GM23338 (cell line): ENCODE measurements at regions not wholly inside any gene's neighbourhood (a gene's known extent, or its start where the extent isn't known, plus 50 kb on each side); places are given as distances from the start of the nearest gene placed in this dataset.

Experiments used
- ATAC-seq: fragments of 200-7000 bp; cut with Tn5 transposase; 3 replicates; pipeline ENCODE4 v1.9.1; 2020
- DNase-seq: peaks from one replicate; pipeline ENCODE4 v3.0.0-alpha.2; 2015; ENCODE audit warnings: low spot score
- H2AFZ ChIP-seq: fragments of 200-600 bp; sonication (generic); 2 replicates; pipeline ENCODE4 v1.8.0; 2016; ENCODE audit warnings: antibody characterized with exemption, mild to moderate bottlenecking, moderate library complexity
- H3F3A ChIP-seq: fragments of 200-600 bp; sonication (generic); replicated peaks from 2 replicates; pipeline ENCODE4 v1.8.0; 2017; ENCODE audit warnings: antibody characterized with exemption, mixed run types, low read depth
- H3K27ac ChIP-seq: fragments of 200-600 bp; sonication (generic); 2 replicates; pipeline ENCODE4 v1.6.1; 2016; ENCODE audit warnings: low read depth
- H3K27me3 ChIP-seq: fragments of 200-600 bp; sonication (generic); 2 replicates; pipeline ENCODE4 v1.8.0; 2016; ENCODE audit warnings: mild to moderate bottlenecking, mixed run types, moderate library complexity; ENCODE audit not compliant: insufficient read depth
- H3K36me3 ChIP-seq: fragments of 200-600 bp; sonication (generic); 2 replicates; pipeline ENCODE4 v1.8.0; 2016; ENCODE audit warnings: mild to moderate bottlenecking; ENCODE audit not compliant: insufficient read depth
- H3K4me1 ChIP-seq: fragments of 200-600 bp; sonication (generic); 2 replicates; pipeline ENCODE4 v1.8.0; 2016; ENCODE audit warnings: mild to moderate bottlenecking, moderate library complexity; ENCODE audit not compliant: insufficient read depth
- H3K4me2 ChIP-seq: fragments of 200-600 bp; sonication (generic); 2 replicates; pipeline ENCODE4 v1.7.1; 2017; ENCODE audit warnings: mixed run types
- H3K4me3 ChIP-seq: fragments of 200-600 bp; sonication (generic); 2 replicates; pipeline ENCODE4 v1.6.1; 2016; ENCODE audit warnings: mixed run types
- H3K79me2 ChIP-seq: fragments of 200-600 bp; sonication (generic); replicated peaks from 2 replicates; pipeline ENCODE4 v1.8.0; 2017; ENCODE audit warnings: mild to moderate bottlenecking; ENCODE audit not compliant: insufficient read depth
- H3K9me2 ChIP-seq: fragments of 200-600 bp; sonication (generic); 2 replicates; pipeline ENCODE4 v1.8.0; 2017; ENCODE audit not compliant: insufficient read depth
- H4K20me1 ChIP-seq: fragments of 200-600 bp; sonication (generic); replicated peaks from 2 replicates; pipeline ENCODE4 v1.8.0; 2017; ENCODE audit warnings: mild to moderate bottlenecking; ENCODE audit not compliant: insufficient read depth
- H3K27ac Mint-ChIP-seq: 2 replicates; pipeline ENCODE4 v1.8.0; 2020; ENCODE audit warnings: inconsistent platforms, mild to moderate bottlenecking, moderate library complexity, mixed read lengths
- H3K27me3 Mint-ChIP-seq: 3 replicates; pipeline ENCODE4 v1.8.0; 2022; ENCODE audit warnings: low read depth, mild to moderate bottlenecking, moderate library complexity, mixed read lengths, inconsistent platforms; ENCODE audit not compliant: insufficient read depth, poor library complexity
- H3K36me3 Mint-ChIP-seq: 3 replicates; pipeline ENCODE4 v1.8.0; 2021; ENCODE audit warnings: low read depth, mild to moderate bottlenecking, inconsistent platforms, moderate library complexity, mixed read lengths
- H3K4me1 Mint-ChIP-seq: 3 replicates; pipeline ENCODE4 v1.8.0; 2020; ENCODE audit warnings: mild to moderate bottlenecking, inconsistent platforms, mixed read lengths
- H3K4me3 Mint-ChIP-seq: 3 replicates; pipeline ENCODE4 v1.8.0; 2021; ENCODE audit warnings: moderate library complexity, mild to moderate bottlenecking, inconsistent platforms, mixed read lengths
- H3K9me3 Mint-ChIP-seq: 3 replicates; pipeline ENCODE4 v1.8.0; 2020; ENCODE audit warnings: moderate library complexity, mild to moderate bottlenecking, inconsistent platforms, mixed read lengths
- ETS1 ChIP-seq: IDR thresholded peaks from 2 replicates; pipeline ENCODE4 v1.6.1; 2016; ENCODE audit warnings: antibody characterized with exemption
- EZH2 ChIP-seq: fragments of 200-600 bp; sonication (generic); IDR thresholded peaks from one replicate; pipeline ENCODE4 v1.8.0; 2017; ENCODE audit warnings: antibody characterized with exemption, mild to moderate bottlenecking, low read depth; ENCODE audit not compliant: unreplicated experiment
- EZH2phosphoT487 ChIP-seq: fragments of 200-600 bp; sonication (generic); IDR thresholded peaks from one replicate; pipeline ENCODE4 v1.8.1; 2018; ENCODE audit warnings: antibody characterized with exemption; ENCODE audit not compliant: unreplicated experiment
- JUNB ChIP-seq: IDR thresholded peaks from one replicate; pipeline ENCODE4 v1.6.1; 2016; ENCODE audit warnings: antibody characterized with exemption; ENCODE audit not compliant: unreplicated experiment
- NANOG ChIP-seq: IDR thresholded peaks from 2 replicates; pipeline ENCODE4 v1.6.1; 2016; ENCODE audit warnings: antibody characterized with exemption, borderline replicate concordance
- POLR2AphosphoS5 ChIP-seq: IDR thresholded peaks from 2 replicates; pipeline ENCODE4 v1.6.1; 2016; ENCODE audit warnings: antibody characterized with exemption, low read depth
- REST ChIP-seq: IDR thresholded peaks from one replicate; pipeline ENCODE4 v1.6.1; 2018; ENCODE audit warnings: antibody characterized with exemption; ENCODE audit not compliant: unreplicated experiment
- ZNF114 ChIP-seq: fragments of 250-450 bp; sonication (Bioruptor Pico); IDR thresholded peaks from 2 replicates; pipeline ENCODE4 v1.5.0; 2020; ENCODE audit warnings: mild to moderate bottlenecking, moderate library complexity
- ZNF331 ChIP-seq: fragments of 250-450 bp; sonication (Bioruptor Pico); IDR thresholded peaks from 2 replicates; pipeline ENCODE4 v1.5.0; 2020; ENCODE audit warnings: low read depth, mild to moderate bottlenecking, moderate library complexity
- ZNF462 ChIP-seq: fragments of 250-450 bp; sonication (Bioruptor Pico); IDR thresholded peaks from 2 replicates; pipeline ENCODE4 v1.5.0; 2020; ENCODE audit warnings: mild to moderate bottlenecking, moderate library complexity

GRCh38 chr1:79457562-79458224 lies 451.2 kb upstream of the ADGRL4 start:
- H2AFZ ChIP-seq: no peak overlapping the region
- TF ChIP-seq REST: no peak
- no peak for TF ChIP-seq EZH2
- TF ChIP-seq ZNF114: no peak
- no peak for TF ChIP-seq ETS1
- TF ChIP-seq EZH2phosphoT487: no peak
- TF ChIP-seq NANOG: no peak
- TF ChIP-seq POLR2AphosphoS5: no peak
- no peak for TF ChIP-seq ZNF331 (CRISPR knock-in tag)
- no peak overlapping the region for H3K4me3 ChIP-seq
- Mint-ChIP-seq H3K36me3 (no peaks in the 10 kb centered on the region), H3K9me3 (no peaks in the 10 kb centered on the region), H3K4me3 (no peak overlapping the region), H3K27me3 (peaks cover 5% of the 10 kb centered on the region), H3K4me1 (no peaks in the 10 kb centered on the region), H3K27ac (no peak overlapping the region)
- no peaks in the 10 kb centered on the region for H3K36me3 ChIP-seq
- H3K4me2 ChIP-seq: no peak overlapping the region
- H3K9me2 ChIP-seq: peaks cover 3% of the 10 kb centered on the region; the same call in 1 of the 2 replicates
- no peaks in the 10 kb centered on the region for H3F3A ChIP-seq
- no peak overlapping the region for H3K27ac ChIP-seq
- no peaks in the 10 kb centered on the region for H3K79me2 ChIP-seq
- DNase-seq: no peak
- H3K27me3 ChIP-seq: no peaks in the 10 kb centered on the region
- H4K20me1 ChIP-seq: no peaks in the 10 kb centered on the region
- no peak for ATAC-seq
- no peaks in the 10 kb centered on the region for H3K4me1 ChIP-seq

GRCh38 chr1:79448426-79448825 lies 441.9 kb upstream of the ADGRL4 start:
- Mint-ChIP-seq H3K4me1 (no peaks in the 10 kb centered on the region), H3K36me3 (no peaks in the 10 kb centered on the region), H3K27me3 (no peaks in the 10 kb centered on the region), H3K4me3 (no peak overlapping the region), H3K27ac (no peak overlapping the region), H3K9me3 (no peaks in the 10 kb centered on the region)
- H4K20me1 ChIP-seq: no peaks in the 10 kb centered on the region
- no peak overlapping the region for H3K4me2 ChIP-seq
- DNase-seq: no peak
- H3K27me3 ChIP-seq: no peaks in the 10 kb centered on the region
- H3K36me3 ChIP-seq: no peaks in the 10 kb centered on the region
- H3K79me2 ChIP-seq: no peaks in the 10 kb centered on the region
- H3K27ac ChIP-seq: no peak overlapping the region
- TF ChIP-seq ZNF462: no peak
- TF ChIP-seq ZNF114: no peak
- TF ChIP-seq EZH2phosphoT487: no peak
- TF ChIP-seq JUNB: no peak
- H3K4me3 ChIP-seq: no peak overlapping the region
- no peaks in the 10 kb centered on the region for H3K9me2 ChIP-seq
- no peaks in the 10 kb centered on the region for H3K4me1 ChIP-seq
- ATAC-seq: no peak
- H2AFZ ChIP-seq: no peak overlapping the region
- no peaks in the 10 kb centered on the region for H3F3A ChIP-seq
